Stimulated activated memory B cell treated with anti-CD40 and anti-IgM and Interleukin-4, amounts not matched to agents 10 μg/mL and 1 μg/mL and 100 μg/mL, for 72 hours (primary cell): ENCODE measurements at regions not wholly inside any gene's neighbourhood (a gene's known extent, or its start where the extent isn't known, plus 50 kb on each side); places are given as distances from the start of the nearest gene placed in this dataset.

Experiments
- ATAC-seq: fragments of 150-1000 bp; cut with Tn5 transposase; 2 replicates; pipeline ENCODE4 v1.10.0; 2021
- H3K27ac Mint-ChIP-seq: one replicate; pipeline ENCODE4 v1.8.0; 2022; ENCODE audit warnings: mild to moderate bottlenecking, mixed read lengths
- H3K27me3 Mint-ChIP-seq: one replicate; pipeline ENCODE4 v1.8.0; 2022; ENCODE audit warnings: mixed read lengths
- H3K36me3 Mint-ChIP-seq: one replicate; pipeline ENCODE4 v1.8.0; 2022; ENCODE audit warnings: mixed read lengths
- H3K4me1 Mint-ChIP-seq: one replicate; pipeline ENCODE4 v1.8.0; 2022; ENCODE audit warnings: mixed read lengths
- H3K4me3 Mint-ChIP-seq: one replicate; pipeline ENCODE4 v1.8.0; 2022; ENCODE audit warnings: mild to moderate bottlenecking, moderate library complexity, mixed read lengths
- H3K9me3 Mint-ChIP-seq: one replicate; pipeline ENCODE4 v1.8.0; 2022; ENCODE audit warnings: mixed read lengths

GRCh38 chr16:80889779-80890359 is 85.5 kb upstream of the CDYL2 start:
- Mint-ChIP-seq H3K4me3 (no peak overlapping the region), H3K4me1 (no peaks in the 10 kb centered on the region), H3K9me3 (no peaks in the 10 kb centered on the region), H3K27ac (no peak overlapping the region), H3K36me3 (no peaks in the 10 kb centered on the region), H3K27me3 (no peaks in the 10 kb centered on the region)
- no peak for ATAC-seq

DNA sequence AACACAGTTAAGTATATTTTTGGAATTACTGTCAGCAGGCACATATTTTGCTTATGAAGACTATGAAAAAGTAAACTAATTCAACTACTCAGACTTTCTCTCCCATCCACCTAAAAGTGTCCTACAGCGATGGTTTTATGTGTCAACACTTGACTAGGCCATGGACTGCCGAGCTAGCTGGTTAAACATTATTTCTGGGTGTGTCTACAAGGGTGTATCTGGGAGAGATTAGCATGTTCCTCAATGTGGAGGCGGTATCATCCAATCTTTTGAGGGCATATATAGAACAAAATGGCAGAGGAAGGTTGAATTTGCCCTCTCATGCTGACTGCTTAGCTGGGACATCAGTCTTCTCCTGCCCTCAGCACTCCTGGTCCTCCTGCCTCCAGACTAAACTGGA is 82.7 kb upstream of the CDYL2 start:
- Mint-ChIP-seq H3K36me3 (no peaks in the 10 kb centered on the region), H3K27ac (no peak overlapping the region), H3K4me3 (no peak overlapping the region), H3K27me3 (peaks cover 11% of the 10 kb centered on the region), H3K9me3 (no peaks in the 10 kb centered on the region), H3K4me1 (no peaks in the 10 kb centered on the region)
- ATAC-seq, result no peak

- no peak overlapping the region for H3K27ac Mint-ChIP-seq
- H3K27me3 Mint-ChIP-seq, result peaks cover 11% of the 10 kb centered on the region
- ATAC-seq, result no peak
- H3K36me3 Mint-ChIP-seq, result no peaks in the 10 kb centered on the region
- no peak overlapping the region for H3K4me3 Mint-ChIP-seq
- no peaks in the 10 kb centered on the region for H3K4me1 Mint-ChIP-seq
- no peaks in the 10 kb centered on the region for H3K9me3 Mint-ChIP-seq
Measured at GRCh38 chr16:80883816-80884215, 79.4 kb upstream of the CDYL2 start.

DNA sequence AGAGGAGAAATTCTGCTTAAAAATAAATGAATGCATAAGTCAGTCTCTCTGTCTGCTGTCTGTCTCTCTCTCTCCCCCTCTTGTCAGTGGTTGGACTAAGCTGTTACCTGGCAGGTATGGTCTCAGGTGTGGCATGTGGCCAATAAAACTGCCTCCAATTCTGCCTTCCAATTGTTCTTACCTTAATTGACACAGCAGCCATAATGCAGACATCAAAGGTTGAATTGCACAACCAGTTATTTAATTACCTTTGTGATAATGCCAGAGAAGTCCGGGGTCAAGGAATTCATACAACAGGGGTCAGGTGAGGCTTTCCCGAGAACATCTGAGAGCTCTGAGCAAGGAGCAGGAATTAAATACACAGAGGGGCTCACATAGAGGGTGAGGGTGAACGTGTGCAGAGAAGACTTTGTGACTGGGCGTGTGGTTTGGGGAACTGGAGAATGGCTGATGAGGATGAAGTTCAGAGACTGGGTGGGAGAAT is 78.8 kb upstream of the CDYL2 start:
- Mint-ChIP-seq H3K27me3 (peaks cover 11% of the 10 kb centered on the region), H3K4me1 (no peaks in the 10 kb centered on the region), H3K27ac (no peak overlapping the region), H3K36me3 (no peaks in the 10 kb centered on the region), H3K9me3 (no peaks in the 10 kb centered on the region), H3K4me3 (no peak overlapping the region)
- no peak for ATAC-seq

DNA sequence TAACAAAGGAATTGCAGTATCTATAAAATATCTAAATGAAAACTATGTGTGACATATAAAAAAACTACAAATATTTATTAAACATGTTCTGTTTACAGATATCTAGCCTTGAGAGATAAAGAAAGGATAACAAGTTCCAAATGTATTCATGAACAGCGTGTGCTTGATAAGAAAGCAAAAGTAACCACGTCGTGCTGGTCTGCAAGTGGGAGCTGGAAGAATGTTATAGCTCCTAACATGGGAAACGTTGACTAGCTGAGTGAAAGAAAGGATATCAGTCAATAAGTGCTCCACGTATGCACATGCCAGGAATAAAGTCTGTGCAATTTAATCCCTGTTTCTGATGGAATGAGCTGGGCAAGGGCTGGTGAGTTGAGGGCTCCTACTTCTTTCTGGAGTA is 71.2 kb upstream of the CDYL2 start:
- ATAC-seq, result no peak
- Mint-ChIP-seq H3K9me3 (peaks cover 3% of the 10 kb centered on the region), H3K4me1 (no peaks in the 10 kb centered on the region), H3K27me3 (peaks cover 27% of the 10 kb centered on the region), H3K4me3 (no peak overlapping the region), H3K36me3 (no peaks in the 10 kb centered on the region), H3K27ac (no peak overlapping the region)

DNA sequence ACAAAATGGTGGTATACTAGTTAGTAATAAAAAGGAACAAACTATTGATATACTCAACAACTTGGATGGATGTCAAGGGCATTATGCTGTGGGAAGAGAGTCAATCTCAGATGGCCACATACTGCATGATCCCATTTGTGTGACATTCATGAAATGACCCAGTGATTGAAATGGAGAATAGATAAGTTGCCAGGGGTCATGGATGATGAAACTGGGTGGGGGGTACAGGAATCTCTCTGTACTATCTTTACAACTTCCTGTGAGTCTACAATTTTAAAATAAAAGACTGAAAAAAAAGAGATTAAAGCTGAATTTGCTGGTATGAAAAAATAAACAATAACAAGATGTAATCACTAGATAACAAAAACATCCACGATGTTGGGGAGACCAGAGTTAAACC is 70.5 kb upstream of the CDYL2 start:
- no peak overlapping the region for H3K4me3 Mint-ChIP-seq
- H3K4me1 Mint-ChIP-seq, result no peaks in the 10 kb centered on the region
- H3K27ac Mint-ChIP-seq, result no peak overlapping the region
- ATAC-seq, result no peak
- H3K9me3 Mint-ChIP-seq, result peaks cover 3% of the 10 kb centered on the region
- no peaks in the 10 kb centered on the region for H3K36me3 Mint-ChIP-seq
- peaks cover 27% of the 10 kb centered on the region for H3K27me3 Mint-ChIP-seq

GRCh38 chr16:80862160-80862705 is 57.8 kb upstream of the CDYL2 start:
- Mint-ChIP-seq H3K27ac (no peak overlapping the region), H3K4me1 (peaks cover 6% of the 10 kb centered on the region), H3K27me3 (peaks cover 39% of the 10 kb centered on the region), H3K4me3 (no peak overlapping the region), H3K36me3 (no peaks in the 10 kb centered on the region), H3K9me3 (peaks cover 13% of the 10 kb centered on the region)
- ATAC-seq, result no peak
